Gastrocnemius medialis (tissue), 4 donors: ENCODE measurements at regions not wholly inside any gene's neighbourhood (a gene's known extent, or its start where the extent isn't known, plus 50 kb on each side); places are given as distances from the start of the nearest gene placed in this dataset.

Experiments
- ATAC-seq, 2 donors: fragments of 150-250 bp; one replicate each; pipeline ENCODE4 v1.9.1; 2016
- DNase-seq, 2 donors: peaks; one replicate each; pipeline ENCODE4 v3.0.0-alpha.2; 2019
- H3K27ac ChIP-seq, 4 donors: fragments of 200-600 bp; sonication (generic); 1 replicate in 1 of 4; 2 replicates in 3 of 4; pipeline ENCODE4 v1.5.1; 2016 to 2018; ENCODE audit warnings: mild to moderate bottlenecking in 2 of 4, moderate library complexity in 1 of 4
- H3K27me3 ChIP-seq, 3 donors: fragments of 200-600 bp; sonication (generic) in 2 of 3; 1 replicate in 1 of 3; 2 replicates in 2 of 3; pipeline versions ENCODE4 v1.5.1 to v1.6.0; 2016 to 2019; ENCODE audit warnings: mild to moderate bottlenecking in 1 of 3, moderate library complexity in 1 of 3
- H3K36me3 ChIP-seq, 2 donors: fragments of 200-600 bp; sonication (generic) in 1 of 2; one replicate each; pipeline ENCODE4 v1.5.1; 2017 to 2018
- H3K4me1 ChIP-seq, 2 donors: fragments of 200-600 bp; sonication (generic) in 1 of 2; one replicate each; pipeline ENCODE4 v1.5.1; 2016 to 2017; ENCODE audit warnings: mild to moderate bottlenecking in 2 of 2
- H3K4me3 ChIP-seq, 4 donors: fragments of 200-600 bp; sonication (generic) in 3 of 4; 1 replicate in 1 of 4; 2 replicates in 3 of 4; pipeline ENCODE4 v1.5.1; 2016 to 2019; ENCODE audit warnings: mild to moderate bottlenecking in 2 of 4
- H3K9me3 ChIP-seq, 3 donors: fragments of 200-600 bp; sonication (generic) in 2 of 3; 1 replicate in 1 of 3; 2 replicates in 2 of 3; pipeline ENCODE4 v1.5.1; 2016 to 2019
- POLR2A ChIP-seq, 2 donors: fragments of 450-650 bp; IDR thresholded peaks; one replicate each; pipeline ENCODE4 v1.6.1; 2017; ENCODE audit warnings: antibody characterized with exemption in 2 of 2, mild to moderate bottlenecking in 2 of 2, moderate library complexity in 2 of 2
- in situ Hi-C, 4 donors: fragments of 200-750 bp; cut with MboI; loops; one replicate each; pipeline versions ENCODE4 v1.15.0 to v1.8.0; 2017; ENCODE audit warnings: low sequenced_read_pairs in 4 of 4
- intact Hi-C: fragments of 100-400 bp; cut with DNase I; formaldehyde crosslinking; loops from one replicate; pipeline ENCODE4 v1.15.1; 2023; ENCODE audit warnings: low total_unique reads
- TF ChIP-seq, protein P1 (sequence below), 5 experiments: fragments of 450-650 bp in 3 of 5; fragments of 200-600 bp in 2 of 5; sonication (generic) in 2 of 5; IDR thresholded peaks in 4 of 5; conservative IDR thresholded peaks in 1 of 5; 1 replicate in 4 of 5; 2 replicates in 1 of 5; pipeline ENCODE4 v1.5.1; 2016 to 2019; ENCODE audit warnings: antibody characterized with exemption in 5 of 5, mild to moderate bottlenecking in 3 of 5, moderate library complexity in 3 of 5

DNA sequence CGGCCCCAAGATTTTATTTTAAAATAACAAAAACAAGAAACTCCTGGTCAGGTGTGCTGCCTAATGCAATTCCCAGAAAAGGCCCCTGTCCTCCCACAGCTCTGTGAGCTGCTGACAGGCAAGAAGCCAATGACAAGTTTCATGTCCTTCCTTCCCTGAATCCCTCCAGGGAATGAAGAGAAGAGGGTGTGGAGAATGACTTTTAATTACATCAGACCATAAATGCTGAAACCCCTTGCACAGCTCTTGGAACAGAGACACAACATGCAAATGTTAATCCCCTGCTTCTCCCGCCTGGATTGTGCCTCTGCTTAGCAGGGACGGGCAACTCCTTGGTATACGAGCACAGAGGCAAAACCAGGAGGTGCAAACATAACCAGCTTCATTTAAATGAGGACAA is 228.1 kb upstream of the CAMK1G start:
- no peak for ATAC-seq
- intact Hi-C loops: no loop called here
- in situ Hi-C loops: no loop called here

DNA sequence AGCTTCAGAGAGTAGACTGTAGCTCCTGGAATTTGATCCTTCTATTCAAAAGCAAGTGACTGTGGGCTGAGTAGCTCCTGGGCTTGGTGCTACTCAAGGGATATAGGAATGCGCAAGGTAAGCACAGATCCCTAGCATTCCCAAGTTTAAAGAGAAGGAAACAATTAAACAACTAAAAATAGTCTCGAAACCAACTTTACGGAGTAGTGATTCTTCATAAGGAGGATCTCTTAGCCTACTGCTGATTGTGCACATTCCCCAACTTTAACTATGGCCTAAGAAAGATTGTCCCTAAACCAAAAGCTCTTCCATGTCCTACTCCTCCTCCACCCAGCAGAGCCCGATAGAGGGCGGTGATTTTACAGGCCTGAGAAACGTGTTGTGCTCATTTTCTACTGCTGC is 226.5 kb upstream of the CAMK1G start:
- Histone ChIP-seq H3K4me3 (no peak overlapping the region), H3K27me3 (no peaks in the 10 kb centered on the region), H3K27ac (no peak overlapping the region), H3K9me3 (no peaks in the 10 kb centered on the region), H3K36me3 (no peaks in the 10 kb centered on the region), H3K4me1 (no peaks in the 10 kb centered on the region)
- TF ChIP-seq, protein P1, sequence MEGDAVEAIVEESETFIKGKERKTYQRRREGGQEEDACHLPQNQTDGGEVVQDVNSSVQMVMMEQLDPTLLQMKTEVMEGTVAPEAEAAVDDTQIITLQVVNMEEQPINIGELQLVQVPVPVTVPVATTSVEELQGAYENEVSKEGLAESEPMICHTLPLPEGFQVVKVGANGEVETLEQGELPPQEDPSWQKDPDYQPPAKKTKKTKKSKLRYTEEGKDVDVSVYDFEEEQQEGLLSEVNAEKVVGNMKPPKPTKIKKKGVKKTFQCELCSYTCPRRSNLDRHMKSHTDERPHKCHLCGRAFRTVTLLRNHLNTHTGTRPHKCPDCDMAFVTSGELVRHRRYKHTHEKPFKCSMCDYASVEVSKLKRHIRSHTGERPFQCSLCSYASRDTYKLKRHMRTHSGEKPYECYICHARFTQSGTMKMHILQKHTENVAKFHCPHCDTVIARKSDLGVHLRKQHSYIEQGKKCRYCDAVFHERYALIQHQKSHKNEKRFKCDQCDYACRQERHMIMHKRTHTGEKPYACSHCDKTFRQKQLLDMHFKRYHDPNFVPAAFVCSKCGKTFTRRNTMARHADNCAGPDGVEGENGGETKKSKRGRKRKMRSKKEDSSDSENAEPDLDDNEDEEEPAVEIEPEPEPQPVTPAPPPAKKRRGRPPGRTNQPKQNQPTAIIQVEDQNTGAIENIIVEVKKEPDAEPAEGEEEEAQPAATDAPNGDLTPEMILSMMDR (IDR thresholded peaks at IDR 0.05 in 4 of 5, conservative IDR thresholded peaks at IDR 0.05 in 1 of 5): no peak
- no peak for TF ChIP-seq POLR2A (IDR thresholded peaks at IDR 0.05)
- no peak for DNase-seq
- in situ Hi-C loops: no loop called here
- no peak for ATAC-seq
- intact Hi-C loops: no loop called here

More for the DNA sequence above, 228.1 kb upstream of the CAMK1G start:
- H3K9me3 ChIP-seq: no peaks in the 10 kb centered on the region
- H3K4me3 ChIP-seq: no peak overlapping the region
- no peaks in the 10 kb centered on the region for H3K27me3 ChIP-seq
- H3K36me3 ChIP-seq: no peaks in the 10 kb centered on the region
- H3K27ac ChIP-seq: no peak overlapping the region
- no peak for TF ChIP-seq POLR2A (IDR thresholded peaks at IDR 0.05)
- TF ChIP-seq, protein P1 (IDR thresholded peaks at IDR 0.05 in 4 of 5, conservative IDR thresholded peaks at IDR 0.05 in 1 of 5): no peak
- no peaks in the 10 kb centered on the region for H3K4me1 ChIP-seq
- DNase-seq: no peak

DNA sequence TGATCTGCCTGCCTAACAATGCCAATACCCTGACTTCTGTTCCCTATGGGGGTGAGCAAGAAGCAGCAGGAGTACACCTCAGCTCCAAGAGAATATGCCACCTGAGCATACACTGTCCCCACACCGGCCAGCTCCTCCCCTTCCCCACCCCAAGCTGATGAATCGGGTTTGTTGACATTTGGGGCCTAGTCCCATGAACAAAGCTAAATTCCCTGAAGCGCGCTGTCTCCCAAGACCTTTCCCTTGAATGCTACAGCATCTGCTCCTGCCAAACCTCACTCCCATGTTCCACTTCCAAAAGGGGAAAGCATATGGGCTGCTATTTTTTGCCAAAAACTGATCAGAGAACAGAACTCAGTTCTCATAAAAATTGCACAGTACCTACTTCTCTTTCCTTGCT is 220.4 kb upstream of the CAMK1G start:
- Histone ChIP-seq H3K4me1 (no peaks in the 10 kb centered on the region), H3K27me3 (no peaks in the 10 kb centered on the region), H3K9me3 (no peaks in the 10 kb centered on the region), H3K4me3 (no peak overlapping the region), H3K36me3 (no peaks in the 10 kb centered on the region), H3K27ac (no peak overlapping the region)
- TF ChIP-seq, protein P1 (IDR thresholded peaks at IDR 0.05 in 4 of 5, conservative IDR thresholded peaks at IDR 0.05 in 1 of 5): no peak
- TF ChIP-seq POLR2A (IDR thresholded peaks at IDR 0.05): no peak
- in situ Hi-C loops: no loop called here
- DNase-seq: no peak
- ATAC-seq: no peak
- intact Hi-C loops: no loop called here

DNA sequence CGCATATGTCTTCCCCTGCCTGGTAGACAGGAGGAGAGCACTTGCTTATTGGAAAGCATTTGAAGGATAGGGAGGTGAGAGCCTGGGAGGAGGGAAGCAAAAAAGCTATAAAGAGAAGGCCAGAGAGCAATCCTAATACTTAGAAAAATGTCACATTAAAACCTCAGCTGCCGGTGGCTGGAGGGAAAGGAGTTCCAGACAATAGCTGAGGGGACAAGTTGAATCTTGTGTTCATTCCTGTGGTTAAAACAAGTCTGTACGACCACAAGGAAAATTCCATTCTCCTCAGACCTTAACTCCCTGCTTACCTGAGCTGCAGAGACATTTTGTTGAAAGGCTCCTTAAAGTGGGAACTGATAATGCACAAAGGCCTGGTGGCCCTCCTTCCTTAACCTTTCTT is 218.8 kb upstream of the CAMK1G start:
- H3K27me3 ChIP-seq: no peaks in the 10 kb centered on the region
- H3K4me1 ChIP-seq: no peaks in the 10 kb centered on the region
- ATAC-seq: no peak
- in situ Hi-C loops (no loop called here), intact Hi-C loops (no loop called here)
- DNase-seq: no peak
- no peaks in the 10 kb centered on the region for H3K9me3 ChIP-seq
- no peak overlapping the region for H3K4me3 ChIP-seq
- no peak overlapping the region for H3K27ac ChIP-seq
- H3K36me3 ChIP-seq: no peaks in the 10 kb centered on the region
- no peak for TF ChIP-seq POLR2A (IDR thresholded peaks at IDR 0.05)
- TF ChIP-seq, protein P1 (IDR thresholded peaks at IDR 0.05 in 4 of 5, conservative IDR thresholded peaks at IDR 0.05 in 1 of 5): no peak

DNA sequence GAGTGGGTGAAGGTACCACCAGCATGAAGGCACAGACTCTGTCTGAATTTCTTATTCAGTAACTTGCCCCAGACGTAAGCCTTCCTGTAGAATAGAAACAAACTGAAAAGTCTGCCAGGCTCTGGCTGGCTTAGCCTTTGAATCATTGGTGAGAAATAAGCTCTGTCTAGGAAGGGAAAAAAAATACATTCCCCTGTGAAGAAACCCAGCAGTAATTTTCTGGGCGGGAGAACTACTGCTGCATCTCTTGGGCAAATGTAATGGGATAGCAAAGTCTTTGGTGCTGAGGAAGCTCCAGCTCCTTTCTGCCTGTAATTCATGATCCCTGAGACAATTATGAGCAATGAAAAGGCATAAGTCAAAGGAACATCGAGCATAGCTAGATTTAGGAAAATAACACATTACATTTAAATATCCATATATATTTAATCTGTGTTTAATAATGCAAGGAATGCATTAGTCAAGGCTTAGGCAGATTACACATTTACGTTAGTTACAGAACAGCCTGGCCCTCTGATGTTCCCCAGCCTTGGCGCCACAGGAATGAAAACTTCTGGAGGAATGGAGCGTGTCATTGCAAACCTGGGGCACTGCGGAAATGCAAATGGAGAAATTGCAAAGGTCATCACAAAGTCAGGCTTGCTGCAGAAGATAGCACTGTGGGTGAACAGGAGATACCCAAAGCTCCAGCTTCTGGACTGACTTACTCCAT is 216.3 kb upstream of the CAMK1G start:
- DNase-seq: no peak
- H3K27me3 ChIP-seq: no peaks in the 10 kb centered on the region
- no peaks in the 10 kb centered on the region for H3K36me3 ChIP-seq
- intact Hi-C loops: no loop called here
- in situ Hi-C loops: no loop called here
- H3K27ac ChIP-seq: no peak overlapping the region
- no peaks in the 10 kb centered on the region for H3K4me1 ChIP-seq
- ATAC-seq: no peak
- TF ChIP-seq POLR2A (IDR thresholded peaks at IDR 0.05): no peak
- TF ChIP-seq, protein P1 (IDR thresholded peaks at IDR 0.05 in 4 of 5, conservative IDR thresholded peaks at IDR 0.05 in 1 of 5): no peak
- no peaks in the 10 kb centered on the region for H3K9me3 ChIP-seq
- H3K4me3 ChIP-seq: no peak overlapping the region
